Loucy (cell line): ENCODE measurements at regions not wholly inside any gene's neighbourhood (a gene's known extent, or its start where the extent isn't known, plus 50 kb on each side); places are given as distances from the start of the nearest gene placed in this dataset.

Experiments
- H2AFZ ChIP-seq: fragments of 200-600 bp; sonication (generic); 2 replicates; pipeline ENCODE4 v1.6.0; 2016; ENCODE audit warnings: antibody characterized with exemption, mild to moderate bottlenecking, low read length, moderate library complexity
- H3F3A ChIP-seq: fragments of 200-600 bp; 2 replicates; pipeline ENCODE4 v1.6.0; 2016; ENCODE audit warnings: antibody characterized with exemption, low read depth, mild to moderate bottlenecking
- H3K27me3 ChIP-seq: fragments of 200-600 bp; sonication (generic); 2 replicates; pipeline ENCODE4 v1.6.1; 2014; ENCODE audit warnings: low read length, mild to moderate bottlenecking; ENCODE audit not compliant: insufficient read depth, poor library complexity, severe bottlenecking
- H3K36me3 ChIP-seq: fragments of 200-600 bp; sonication (generic); 2 replicates; pipeline ENCODE4 v1.6.1; 2016; ENCODE audit warnings: low read length; ENCODE audit not compliant: insufficient read depth
- H3K4me1 ChIP-seq: fragments of 200-600 bp; sonication (generic); 2 replicates; pipeline ENCODE4 v1.5.1; 2014; ENCODE audit warnings: low read length, mild to moderate bottlenecking; ENCODE audit not compliant: insufficient read depth, poor library complexity, severe bottlenecking
- H3K4me2 ChIP-seq: fragments of 200-600 bp; sonication (generic); 2 replicates; pipeline ENCODE4 v1.6.0; 2014; ENCODE audit warnings: antibody characterized with exemption, low read length, low read depth, mild to moderate bottlenecking; ENCODE audit not compliant: poor library complexity, severe bottlenecking
- H3K4me3 ChIP-seq: fragments of 200-600 bp; sonication (generic); 2 replicates; pipeline ENCODE4 v1.5.1; 2014; ENCODE audit warnings: low read length, mild to moderate bottlenecking, mixed read lengths; ENCODE audit not compliant: poor library complexity, severe bottlenecking
- H3K79me2 ChIP-seq: fragments of 200-600 bp; sonication (generic); 2 replicates; pipeline ENCODE4 v1.6.1; 2014; ENCODE audit warnings: low read length; ENCODE audit not compliant: insufficient read depth
- H3K9ac ChIP-seq: fragments of 200-600 bp; sonication (generic); 2 replicates; pipeline ENCODE4 v1.6.0; 2014; ENCODE audit warnings: mild to moderate bottlenecking, low read depth, low read length, moderate library complexity; ENCODE audit not compliant: poor library complexity, severe bottlenecking
- H3K9me2 ChIP-seq: fragments of 200-600 bp; sonication (generic); replicated peaks from 2 replicates; pipeline ENCODE4 v1.6.1; 2016; ENCODE audit warnings: low read depth, low read length, mixed read lengths
- H3K9me3 ChIP-seq: fragments of 200-600 bp; sonication (generic); 2 replicates; pipeline ENCODE4 v1.6.1; 2014; ENCODE audit warnings: mild to moderate bottlenecking, antibody characterized with exemption, low read length, low read depth; ENCODE audit not compliant: insufficient read depth
- H4K20me1 ChIP-seq: fragments of 200-600 bp; sonication (generic); 2 replicates; pipeline ENCODE4 v1.6.0; 2014; ENCODE audit warnings: antibody characterized with exemption, low read length, mild to moderate bottlenecking; ENCODE audit not compliant: insufficient read depth, poor library complexity, severe bottlenecking
- CTCF ChIP-seq: fragments of 200-600 bp; sonication (generic); conservative IDR thresholded peaks from 2 replicates; pipeline ENCODE4 v1.5.1; 2014; ENCODE audit warnings: mild to moderate bottlenecking, antibody characterized with exemption, low read length
- EZH2phosphoT487 ChIP-seq: fragments of 200-600 bp; IDR thresholded peaks from 2 replicates; pipeline ENCODE4 v1.6.1; 2018; ENCODE audit warnings: antibody characterized with exemption, mild to moderate bottlenecking, moderate library complexity, borderline replicate concordance

DNA sequence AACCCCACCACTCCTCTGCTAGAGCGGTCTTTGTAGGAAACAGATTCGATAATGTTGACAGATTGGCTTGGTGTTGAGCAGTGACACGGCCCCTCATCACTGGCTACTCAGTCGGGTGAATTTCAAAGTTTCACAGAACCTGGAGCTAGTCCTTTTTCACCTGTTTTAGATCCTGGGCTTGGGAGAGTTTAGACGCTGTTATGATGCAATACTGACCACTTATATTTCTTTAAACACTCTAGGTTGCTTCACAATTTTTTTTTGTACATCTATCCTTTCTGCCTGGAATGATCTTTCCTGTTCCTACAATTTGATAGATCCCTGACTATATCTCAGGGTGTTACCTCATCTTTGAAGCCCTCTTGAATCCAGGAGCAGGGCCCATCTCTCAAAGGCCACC lies 97.1 kb upstream of the ATP10A start:
- no peaks in the 10 kb centered on the region for H3K27me3 ChIP-seq
- H3K9me3 ChIP-seq = peaks cover 7% of the 10 kb centered on the region; the same call in 1 of the 2 replicates
- H3K36me3 ChIP-seq = no peaks in the 10 kb centered on the region
- no peaks in the 10 kb centered on the region for H3F3A ChIP-seq
- H4K20me1 ChIP-seq = no peaks in the 10 kb centered on the region
- H3K9me2 ChIP-seq = no peaks in the 10 kb centered on the region
- H2AFZ ChIP-seq = no peak overlapping the region
- H3K4me1 ChIP-seq = no peaks in the 10 kb centered on the region
- no peak overlapping the region for H3K4me2 ChIP-seq
- H3K9ac ChIP-seq = no peak overlapping the region
- no peak for TF ChIP-seq EZH2phosphoT487
- TF ChIP-seq CTCF = no peak
- H3K79me2 ChIP-seq = no peaks in the 10 kb centered on the region
- no peak overlapping the region for H3K4me3 ChIP-seq

- no peaks in the 10 kb centered on the region for H3K79me2 ChIP-seq
- H4K20me1 ChIP-seq = no peaks in the 10 kb centered on the region
- H3F3A ChIP-seq = no peaks in the 10 kb centered on the region
- no peak overlapping the region for H2AFZ ChIP-seq
- TF ChIP-seq CTCF (no peak), EZH2phosphoT487 (no peak)
- no peak overlapping the region for H3K4me3 ChIP-seq
- no peak overlapping the region for H3K9ac ChIP-seq
- no peaks in the 10 kb centered on the region for H3K27me3 ChIP-seq
- H3K4me1 ChIP-seq = no peaks in the 10 kb centered on the region
- no peaks in the 10 kb centered on the region for H3K36me3 ChIP-seq
- no peak overlapping the region for H3K4me2 ChIP-seq
- H3K9me2 ChIP-seq = no peaks in the 10 kb centered on the region
- peaks cover 5% of the 10 kb centered on the region; the same call in 1 of the 2 replicates for H3K9me3 ChIP-seq
These were observed 96.0 kb upstream of the ATP10A start for GRCh38 chr15:25959100-25959499.

- Histone ChIP-seq H3K4me2 (no peak overlapping the region), H3K9me2 (no peaks in the 10 kb centered on the region), H2AFZ (no peak overlapping the region), H3K36me3 (no peaks in the 10 kb centered on the region), H3F3A (no peaks in the 10 kb centered on the region), H3K79me2 (no peaks in the 10 kb centered on the region), H3K4me3 (no peak overlapping the region), H3K9ac (no peak overlapping the region), H4K20me1 (no peaks in the 10 kb centered on the region), H3K9me3 (peaks cover 3% of the 10 kb centered on the region; the same call in 1 of the 2 replicates), H3K4me1 (no peaks in the 10 kb centered on the region), H3K27me3 (no peaks in the 10 kb centered on the region)
- TF ChIP-seq EZH2phosphoT487 = no peak
- no peak for TF ChIP-seq CTCF
These were observed 92.5 kb upstream of the ATP10A start for GRCh38 chr15:25955628-25956027.
